ENCODE measurements at regions not wholly inside any gene's neighbourhood (a gene's known extent, or its start where the extent isn't known, plus 50 kb on each side); places are given as distances from the start of the nearest gene placed in this dataset.

DNA sequence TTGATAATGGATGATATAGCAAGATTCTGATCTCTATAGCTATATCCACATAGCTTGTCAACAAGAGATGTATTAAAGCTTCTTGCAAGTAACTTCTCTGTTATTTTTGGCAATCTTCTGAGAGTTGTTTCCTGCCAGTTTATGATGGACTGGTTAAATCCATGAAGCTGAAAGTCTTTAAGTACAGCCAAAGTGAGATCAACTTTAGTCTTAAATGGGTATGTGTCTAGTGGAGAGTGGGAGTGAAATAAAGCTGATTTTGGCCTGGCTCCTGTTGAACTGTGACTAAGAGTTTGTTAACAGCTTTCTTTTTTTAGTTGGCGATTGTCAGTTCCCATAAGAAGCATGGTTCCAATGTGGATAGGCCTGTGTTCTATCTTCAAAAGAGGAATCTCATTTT is 350.9 kb upstream of the PCSK5 start:
- TF ChIP-seq, protein P1, sequence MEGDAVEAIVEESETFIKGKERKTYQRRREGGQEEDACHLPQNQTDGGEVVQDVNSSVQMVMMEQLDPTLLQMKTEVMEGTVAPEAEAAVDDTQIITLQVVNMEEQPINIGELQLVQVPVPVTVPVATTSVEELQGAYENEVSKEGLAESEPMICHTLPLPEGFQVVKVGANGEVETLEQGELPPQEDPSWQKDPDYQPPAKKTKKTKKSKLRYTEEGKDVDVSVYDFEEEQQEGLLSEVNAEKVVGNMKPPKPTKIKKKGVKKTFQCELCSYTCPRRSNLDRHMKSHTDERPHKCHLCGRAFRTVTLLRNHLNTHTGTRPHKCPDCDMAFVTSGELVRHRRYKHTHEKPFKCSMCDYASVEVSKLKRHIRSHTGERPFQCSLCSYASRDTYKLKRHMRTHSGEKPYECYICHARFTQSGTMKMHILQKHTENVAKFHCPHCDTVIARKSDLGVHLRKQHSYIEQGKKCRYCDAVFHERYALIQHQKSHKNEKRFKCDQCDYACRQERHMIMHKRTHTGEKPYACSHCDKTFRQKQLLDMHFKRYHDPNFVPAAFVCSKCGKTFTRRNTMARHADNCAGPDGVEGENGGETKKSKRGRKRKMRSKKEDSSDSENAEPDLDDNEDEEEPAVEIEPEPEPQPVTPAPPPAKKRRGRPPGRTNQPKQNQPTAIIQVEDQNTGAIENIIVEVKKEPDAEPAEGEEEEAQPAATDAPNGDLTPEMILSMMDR (IDR thresholded peaks at IDR 0.05), result no peak
- TF ChIP-seq POLR2A (IDR thresholded peaks at IDR 0.05), result no peak

Data from testis (tissue), 2 donors.